ENCODE measurements at regions not wholly inside any gene's neighbourhood (a gene's known extent, or its start where the extent isn't known, plus 50 kb on each side); places are given as distances from the start of the nearest gene placed in this dataset.

DNA sequence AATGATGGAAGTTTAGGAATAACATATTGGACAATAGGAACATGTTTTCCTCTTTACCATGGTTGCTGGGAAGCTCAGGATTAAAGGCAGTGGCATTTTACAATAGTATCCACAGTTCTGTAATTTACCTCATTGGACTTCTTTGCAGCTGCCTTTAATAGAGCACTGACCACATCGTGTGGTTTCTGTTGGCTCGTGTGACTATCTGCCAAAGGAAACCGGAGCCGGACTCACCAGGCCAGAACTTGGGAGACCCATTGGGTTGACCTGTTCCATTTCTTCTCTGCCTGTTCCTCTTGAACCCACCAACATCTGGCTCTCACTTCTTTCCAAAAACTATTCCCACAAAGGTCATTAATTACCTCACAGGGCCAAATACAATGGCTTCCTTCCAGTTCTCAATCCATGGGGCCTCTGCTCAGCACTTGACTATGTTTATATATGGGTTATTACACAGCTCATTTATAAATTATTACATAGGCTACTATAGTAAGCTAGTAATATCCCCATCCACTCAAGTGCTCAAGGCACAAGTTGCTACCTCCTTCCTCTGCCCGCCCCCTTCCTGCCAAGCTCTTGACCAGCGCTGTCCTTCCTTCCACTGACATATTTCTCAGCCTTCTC lies 121.5 kb upstream of the VASH1 start:
- Mint-ChIP-seq H3K36me3 (ENCODE audit: low read depth) (no peaks in the 10 kb centered on the region), H3K4me3 (ENCODE audit: unreplicated experiment) (no peak overlapping the region), H3K4me1 (ENCODE audit: low read depth) (no peaks in the 10 kb centered on the region), H3K27ac (ENCODE audit: unreplicated experiment) (no peak overlapping the region), H3K27me3 (ENCODE audit: low read depth) (peaks cover 26% of the 10 kb centered on the region), H3K9me3 (ENCODE audit: low read depth) (peaks cover 5% of the 10 kb centered on the region)
- DNase-seq (ENCODE audit: low spot score) = no peak
- TF ChIP-seq, protein P1, sequence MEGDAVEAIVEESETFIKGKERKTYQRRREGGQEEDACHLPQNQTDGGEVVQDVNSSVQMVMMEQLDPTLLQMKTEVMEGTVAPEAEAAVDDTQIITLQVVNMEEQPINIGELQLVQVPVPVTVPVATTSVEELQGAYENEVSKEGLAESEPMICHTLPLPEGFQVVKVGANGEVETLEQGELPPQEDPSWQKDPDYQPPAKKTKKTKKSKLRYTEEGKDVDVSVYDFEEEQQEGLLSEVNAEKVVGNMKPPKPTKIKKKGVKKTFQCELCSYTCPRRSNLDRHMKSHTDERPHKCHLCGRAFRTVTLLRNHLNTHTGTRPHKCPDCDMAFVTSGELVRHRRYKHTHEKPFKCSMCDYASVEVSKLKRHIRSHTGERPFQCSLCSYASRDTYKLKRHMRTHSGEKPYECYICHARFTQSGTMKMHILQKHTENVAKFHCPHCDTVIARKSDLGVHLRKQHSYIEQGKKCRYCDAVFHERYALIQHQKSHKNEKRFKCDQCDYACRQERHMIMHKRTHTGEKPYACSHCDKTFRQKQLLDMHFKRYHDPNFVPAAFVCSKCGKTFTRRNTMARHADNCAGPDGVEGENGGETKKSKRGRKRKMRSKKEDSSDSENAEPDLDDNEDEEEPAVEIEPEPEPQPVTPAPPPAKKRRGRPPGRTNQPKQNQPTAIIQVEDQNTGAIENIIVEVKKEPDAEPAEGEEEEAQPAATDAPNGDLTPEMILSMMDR (IDR thresholded peaks at IDR 0.05) = no peak

DNA sequence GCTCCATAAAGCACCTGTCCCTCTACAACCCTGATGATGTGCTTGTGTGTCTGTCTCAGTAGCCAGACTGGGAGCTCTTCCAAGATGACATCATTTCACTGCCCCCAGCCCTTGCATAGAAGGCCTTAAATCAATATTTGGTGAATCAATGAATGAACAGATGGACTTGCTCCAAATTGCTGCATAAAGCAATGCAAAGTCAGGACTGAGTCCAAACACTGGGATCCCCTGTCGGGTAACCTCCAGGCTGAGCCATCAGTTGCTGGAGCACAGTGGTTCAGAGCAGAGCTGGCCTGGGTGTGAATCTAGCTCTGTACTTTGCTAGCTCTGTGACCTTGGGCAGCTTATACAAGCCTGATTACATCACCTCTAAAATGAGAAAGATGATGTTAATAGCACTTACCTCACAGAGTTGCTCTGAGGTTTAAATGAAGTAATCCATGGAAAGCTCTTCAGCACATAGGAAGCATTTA lies 120.3 kb upstream of the VASH1 start:
- Mint-ChIP-seq H3K36me3 (ENCODE audit: low read depth) (no peaks in the 10 kb centered on the region), H3K9me3 (ENCODE audit: low read depth) (peaks cover 5% of the 10 kb centered on the region), H3K27ac (ENCODE audit: unreplicated experiment) (no peak overlapping the region), H3K4me3 (ENCODE audit: unreplicated experiment) (no peak overlapping the region), H3K4me1 (ENCODE audit: low read depth) (no peaks in the 10 kb centered on the region), H3K27me3 (ENCODE audit: low read depth) (peaks cover 21% of the 10 kb centered on the region)
- TF ChIP-seq, protein P1 (IDR thresholded peaks at IDR 0.05) = no peak
- no peak for DNase-seq (ENCODE audit: low spot score)

DNA sequence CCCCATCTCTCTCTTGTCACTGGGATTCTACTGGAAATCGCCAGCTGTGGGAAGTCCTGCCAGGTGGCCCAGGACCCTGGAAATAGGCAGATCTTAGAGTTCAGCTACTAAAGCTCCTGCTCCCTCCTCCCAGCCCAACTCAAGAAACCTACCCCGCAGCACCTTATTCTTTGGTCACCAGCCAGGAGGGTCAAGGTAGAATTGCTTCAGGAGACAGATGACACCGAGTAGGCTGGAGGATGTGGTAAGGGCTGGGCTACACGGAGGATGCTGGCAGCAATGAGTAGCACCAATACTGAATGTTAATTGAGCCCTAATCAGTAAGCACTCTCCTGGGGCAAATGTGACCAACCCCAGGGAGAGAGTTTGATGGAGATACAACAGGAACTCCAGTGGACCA lies 119.7 kb upstream of the VASH1 start:
- Mint-ChIP-seq H3K4me3 (ENCODE audit: unreplicated experiment) (no peak overlapping the region), H3K27ac (ENCODE audit: unreplicated experiment) (no peak overlapping the region), H3K36me3 (ENCODE audit: low read depth) (no peaks in the 10 kb centered on the region), H3K4me1 (ENCODE audit: low read depth) (no peaks in the 10 kb centered on the region), H3K9me3 (ENCODE audit: low read depth) (peaks cover 4% of the 10 kb centered on the region), H3K27me3 (ENCODE audit: low read depth) (peaks cover 21% of the 10 kb centered on the region)
- DNase-seq (ENCODE audit: low spot score) = no peak
- TF ChIP-seq, protein P1 (IDR thresholded peaks at IDR 0.05) = no peak

DNA sequence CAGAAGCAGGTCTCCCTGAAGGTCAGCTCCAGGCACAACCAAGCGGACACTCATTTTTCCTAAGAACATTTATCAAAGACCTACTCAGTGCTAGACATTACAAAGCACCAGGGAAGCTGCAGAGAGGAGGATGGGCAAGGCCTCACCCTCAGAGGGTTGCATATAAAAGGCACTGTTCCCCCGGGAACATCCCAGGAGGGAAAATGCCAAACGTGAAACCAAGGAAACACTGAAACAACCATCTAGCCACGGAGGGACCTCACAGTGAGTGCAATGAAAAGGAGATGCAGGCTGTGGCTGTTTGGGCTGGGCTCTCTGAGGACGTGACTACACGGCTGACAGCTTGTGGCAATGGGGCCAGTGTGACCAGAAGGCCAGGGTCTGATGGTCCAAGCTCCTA lies 117.4 kb upstream of the VASH1 start:
- H3K9me3 Mint-ChIP-seq (ENCODE audit: low read depth) = no peaks in the 10 kb centered on the region
- DNase-seq (ENCODE audit: low spot score) = no peak
- H3K27ac Mint-ChIP-seq (ENCODE audit: unreplicated experiment) = no peak overlapping the region
- no peaks in the 10 kb centered on the region for H3K4me1 Mint-ChIP-seq (ENCODE audit: low read depth)
- TF ChIP-seq, protein P1 (IDR thresholded peaks at IDR 0.05) = no peak
- H3K27me3 Mint-ChIP-seq (ENCODE audit: low read depth) = peaks cover 21% of the 10 kb centered on the region
- no peak overlapping the region for H3K4me3 Mint-ChIP-seq (ENCODE audit: unreplicated experiment)
- no peaks in the 10 kb centered on the region for H3K36me3 Mint-ChIP-seq (ENCODE audit: low read depth)

DNA sequence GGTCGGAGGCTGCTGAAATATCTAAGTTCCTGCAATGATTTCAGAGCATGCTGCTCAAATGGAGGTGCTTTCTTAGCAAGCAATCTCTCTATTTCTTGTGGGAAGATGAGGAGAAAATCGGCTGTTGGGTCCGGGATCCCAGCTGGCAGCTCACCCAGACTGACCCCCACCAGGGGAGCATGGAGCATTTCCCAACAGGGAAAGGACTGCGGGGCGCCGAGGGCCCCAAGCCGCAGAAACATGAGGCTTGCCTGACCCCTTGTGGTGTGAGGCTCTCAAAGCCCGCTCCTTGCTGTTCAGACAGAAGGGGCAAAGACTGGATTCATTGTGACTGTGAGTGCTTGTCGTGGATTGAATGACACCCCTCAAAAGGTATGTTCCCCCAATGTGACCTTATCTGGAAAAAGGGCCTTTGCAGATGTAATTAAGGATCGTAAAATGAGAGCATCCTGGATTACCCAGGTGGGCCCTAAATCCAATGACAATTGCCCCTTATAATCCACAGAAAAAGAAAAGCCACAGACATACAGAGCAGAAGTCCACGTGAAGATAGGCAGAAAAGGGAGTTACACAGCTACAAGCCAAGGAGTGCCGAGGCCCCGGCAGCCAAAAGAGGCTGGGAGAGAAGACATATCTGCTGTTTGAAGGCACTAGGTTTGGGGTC lies 116.3 kb upstream of the VASH1 start:
- H3K4me3 Mint-ChIP-seq (ENCODE audit: unreplicated experiment) = no peak overlapping the region
- no peaks in the 10 kb centered on the region for H3K9me3 Mint-ChIP-seq (ENCODE audit: low read depth)
- H3K27me3 Mint-ChIP-seq (ENCODE audit: low read depth) = peaks cover 21% of the 10 kb centered on the region
- no peak overlapping the region for H3K27ac Mint-ChIP-seq (ENCODE audit: unreplicated experiment)
- TF ChIP-seq, protein P1 (IDR thresholded peaks at IDR 0.05) = peak; percentile 84
- no peaks in the 10 kb centered on the region for H3K4me1 Mint-ChIP-seq (ENCODE audit: low read depth)
- DNase-seq (ENCODE audit: low spot score) = no peak
- H3K36me3 Mint-ChIP-seq (ENCODE audit: low read depth) = no peaks in the 10 kb centered on the region

All from chondrocyte (in vitro differentiated cells).